Skin of body (tissue), 1 donor: ENCODE measurements at regions not wholly inside any gene's neighbourhood (a gene's known extent, or its start where the extent isn't known, plus 50 kb on each side); places are given as distances from the start of the nearest gene placed in this dataset.

Experiments used
- DNase-seq: peaks from one replicate; lab custom pipeline; 2025; lab: John Stamatoyannopoulos, UW

DNA sequence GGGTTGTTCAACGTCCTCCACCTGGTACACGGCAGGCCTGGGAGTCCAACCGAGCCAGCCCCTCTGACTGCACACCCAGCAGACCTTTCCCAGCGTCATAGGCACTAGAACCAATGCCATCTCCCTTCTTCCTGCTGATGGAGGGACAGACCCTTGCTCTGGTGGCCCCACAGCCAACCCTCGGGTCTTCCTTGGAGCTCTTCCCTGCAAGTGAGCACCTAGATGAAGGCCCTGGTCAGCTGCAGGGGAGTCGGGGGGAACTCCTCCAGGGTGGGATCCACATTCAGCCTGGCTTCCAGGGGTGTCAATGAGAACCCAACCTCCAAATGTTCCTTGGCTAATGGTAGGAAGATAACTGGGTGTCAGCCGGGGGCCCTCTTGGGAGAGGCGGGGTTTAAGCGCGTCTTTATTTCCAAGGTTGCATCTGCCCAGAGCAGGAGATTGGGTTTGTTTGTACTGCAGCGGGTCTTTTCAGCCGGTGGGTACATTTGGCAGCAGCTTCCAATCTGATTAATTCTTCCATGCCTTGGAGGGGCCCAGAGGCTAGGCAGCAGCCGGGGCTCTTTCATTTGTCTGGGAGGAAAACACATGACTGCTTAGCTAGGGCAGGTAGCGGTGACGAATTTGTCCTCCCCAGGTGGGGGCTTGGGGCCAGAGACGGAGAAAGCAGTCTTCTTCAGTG is 56.0 kb upstream of the SHISAL1 start:
- no peak for DNase-seq

DNA sequence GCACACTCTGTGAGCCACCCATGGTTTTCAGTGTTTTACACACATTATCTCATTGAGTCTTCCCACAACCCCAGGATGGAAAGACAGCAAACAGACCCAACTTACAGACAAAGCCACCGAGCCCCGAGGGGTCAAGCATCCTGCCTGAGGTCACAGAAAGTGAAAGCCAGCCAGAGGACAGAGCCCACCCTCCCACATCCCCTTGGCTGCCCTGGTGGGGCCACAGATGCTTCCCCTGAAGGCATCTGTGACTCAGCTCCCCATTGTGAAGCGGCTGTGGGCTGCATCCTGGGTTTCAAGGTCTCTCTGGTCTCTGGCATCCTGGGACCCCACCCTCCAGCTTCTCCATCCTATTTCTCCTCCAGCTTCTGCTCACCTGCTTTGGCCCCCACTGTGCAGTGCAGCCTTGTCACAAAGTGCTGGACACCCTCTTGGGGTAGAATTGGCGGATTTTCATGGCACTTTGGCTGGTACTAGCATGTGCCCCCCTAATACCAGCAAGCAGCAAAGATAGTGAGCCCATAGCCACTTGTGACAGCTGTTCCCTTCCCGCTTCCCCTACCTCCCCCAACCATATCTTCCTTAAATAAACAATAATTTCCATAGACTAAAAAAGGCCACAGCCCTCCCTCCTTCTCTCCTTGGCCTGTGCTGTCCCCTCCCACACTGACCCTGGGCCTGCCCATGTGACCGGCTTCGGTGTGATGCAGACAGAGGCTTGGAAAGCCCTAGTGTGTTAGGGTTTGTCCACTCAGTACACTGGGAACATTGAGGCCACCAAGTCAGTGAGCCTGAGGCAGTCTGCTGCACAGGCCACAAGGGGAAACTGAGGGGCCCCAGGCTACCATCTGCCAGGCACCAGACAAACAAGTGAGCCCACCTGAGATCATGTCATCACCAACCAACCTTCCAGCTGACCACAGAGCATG is 53.9 kb upstream of the SHISAL1 start:
- no peak for DNase-seq

DNA sequence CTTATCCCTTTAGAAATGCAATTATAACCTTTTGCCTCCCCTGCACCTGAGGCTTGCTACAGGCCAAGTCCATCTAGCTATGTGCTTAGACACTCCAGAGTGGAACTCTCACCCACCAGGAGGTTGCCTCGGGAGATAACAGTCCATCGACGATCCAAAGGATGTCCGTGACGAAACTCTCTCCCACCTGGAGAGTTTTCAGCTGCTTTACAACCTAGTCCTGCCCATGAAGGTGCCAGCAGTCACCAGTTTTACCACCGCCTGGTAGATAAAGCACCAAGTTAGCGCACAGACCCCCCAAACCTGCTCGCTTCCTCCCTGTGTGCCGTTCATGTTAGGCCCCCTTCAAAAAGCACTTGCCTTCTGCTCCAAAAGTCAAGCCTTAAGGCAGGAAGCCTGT is 53.1 kb upstream of the SHISAL1 start:
- no peak for DNase-seq

DNA sequence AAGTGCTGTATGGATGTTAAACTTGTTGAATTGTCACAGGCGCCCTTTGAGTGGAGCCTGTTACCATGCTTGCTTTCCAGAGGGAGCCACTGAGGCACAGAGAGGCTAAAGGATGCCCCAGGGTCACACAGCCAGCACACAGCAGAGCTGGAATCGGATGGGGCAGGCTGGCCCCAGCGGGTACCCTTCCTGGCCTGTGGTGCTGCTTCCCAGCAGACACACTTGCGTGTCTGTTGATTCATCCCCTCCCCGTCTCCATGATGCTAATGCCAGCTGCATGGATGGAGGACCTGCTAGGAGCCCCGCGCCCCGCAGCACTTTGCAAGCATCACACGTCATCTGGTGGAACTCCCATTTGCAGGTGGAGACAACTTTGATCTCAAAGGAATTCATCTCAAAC is 52.4 kb upstream of the SHISAL1 start:
- DNase-seq = no peak

GRCh38 chr22:44364751-44365130 is 52.0 kb upstream of the SHISAL1 start:
- no peak for DNase-seq

- no peak for DNase-seq
These were observed 51.4 kb upstream of the SHISAL1 start for GRCh38 chr22:44363980-44364750.

DNA sequence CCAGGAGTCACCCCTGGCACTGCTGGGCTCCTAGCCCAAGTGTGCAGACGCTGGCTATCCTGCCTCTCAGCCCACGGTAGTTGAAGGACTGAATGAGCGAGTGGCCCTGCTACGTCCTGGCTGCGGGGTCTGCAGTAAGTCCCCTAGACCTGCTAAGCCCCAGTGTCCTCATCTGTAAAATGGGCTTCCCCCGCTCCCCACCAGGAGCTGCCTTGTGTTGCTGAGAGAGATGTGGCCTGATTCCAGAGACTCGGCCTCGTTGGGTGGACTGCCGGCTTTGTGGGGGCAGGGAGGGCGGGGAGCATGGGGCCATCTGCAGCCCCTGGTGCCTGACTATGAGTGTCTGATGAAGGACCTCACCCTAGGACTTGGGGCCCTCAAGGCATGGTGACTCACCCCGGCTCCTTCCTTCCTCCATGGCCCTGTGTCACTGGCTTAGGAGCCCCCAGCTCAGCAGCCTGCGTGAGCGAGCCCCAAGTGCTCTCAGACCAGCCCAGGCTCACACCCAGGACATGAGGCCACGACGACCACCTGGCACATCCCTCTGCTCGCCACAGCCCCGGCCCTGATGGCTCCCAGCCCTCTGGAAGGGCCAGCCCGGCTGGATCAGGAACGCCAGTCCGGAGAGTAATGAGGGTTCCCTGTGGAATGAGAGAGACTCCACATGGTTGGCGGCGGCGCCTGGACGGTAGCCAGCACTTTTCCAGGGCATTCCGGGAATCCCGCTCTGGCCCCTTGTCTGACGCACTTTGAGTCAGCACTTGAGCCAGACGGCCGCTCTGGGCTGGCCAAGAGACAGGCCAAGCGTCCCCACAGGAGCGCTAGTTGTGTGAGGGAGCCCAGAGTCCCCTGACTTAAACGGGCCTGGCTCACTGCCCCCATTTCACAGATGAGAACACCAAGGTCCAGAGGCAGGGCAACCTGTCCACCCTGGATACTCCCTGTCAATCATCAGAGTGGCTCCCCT is 50.5 kb upstream of the SHISAL1 start:
- peak; percentile 7 for DNase-seq

GRCh38 chr22:44362249-44363012 is 49.7 kb upstream of the SHISAL1 start:
- no peak for DNase-seq
